IPS-20b (cell line): ENCODE measurements at regions not wholly inside any gene's neighbourhood (a gene's known extent, or its start where the extent isn't known, plus 50 kb on each side); places are given as distances from the start of the nearest gene placed in this dataset.

Source experiments
- H3K27ac ChIP-seq: one replicate; pipeline ENCODE4 v1.5.1; 2013; ENCODE audit warnings: low read length
- H3K27me3 ChIP-seq: 2 replicates; pipeline ENCODE4 v1.6.1; 2013; ENCODE audit warnings: mild to moderate bottlenecking, low read length, inconsistent platforms; ENCODE audit not compliant: insufficient read depth
- H3K36me3 ChIP-seq: 2 replicates; pipeline ENCODE4 v1.6.1; 2013; ENCODE audit warnings: low read depth, mild to moderate bottlenecking, inconsistent platforms, low read length, moderate library complexity; ENCODE audit not compliant: insufficient read depth
- H3K4me1 ChIP-seq: 2 replicates; pipeline ENCODE4 v1.6.1; 2013; ENCODE audit warnings: mild to moderate bottlenecking, control low read depth, inconsistent platforms, low read length, moderate library complexity; ENCODE audit not compliant: insufficient read depth
- H3K4me3 ChIP-seq: 2 replicates; pipeline ENCODE4 v1.5.1; 2013; ENCODE audit warnings: mild to moderate bottlenecking, low read length, inconsistent platforms
- H3K9ac ChIP-seq: 2 replicates; pipeline ENCODE4 v1.6.1; 2013; ENCODE audit warnings: low read depth, mild to moderate bottlenecking, inconsistent platforms, low read length, moderate library complexity
- H3K9me3 ChIP-seq: 2 replicates; pipeline ENCODE4 v1.6.1; 2013; ENCODE audit warnings: mild to moderate bottlenecking, low read depth, low read length, inconsistent platforms; ENCODE audit not compliant: insufficient read depth

GRCh38 chr3:79885407-79885806 is 117.6 kb upstream of the ROBO1 start:
- Histone ChIP-seq H3K27me3 (no peaks in the 10 kb centered on the region), H3K9me3 (no peaks in the 10 kb centered on the region), H3K9ac (no peak overlapping the region), H3K4me1 (no peaks in the 10 kb centered on the region), H3K27ac (no peak overlapping the region), H3K4me3 (no peak overlapping the region), H3K36me3 (no peaks in the 10 kb centered on the region)

GRCh38 chr3:79884354-79884753 is 116.6 kb upstream of the ROBO1 start:
- no peaks in the 10 kb centered on the region for H3K9me3 ChIP-seq
- no peak overlapping the region for H3K27ac ChIP-seq
- no peaks in the 10 kb centered on the region for H3K4me1 ChIP-seq

GRCh38 chr3:79881431-79881830 is 113.6 kb upstream of the ROBO1 start:
- H3K9me3 ChIP-seq, result no peaks in the 10 kb centered on the region
- no peak overlapping the region for H3K27ac ChIP-seq
- H3K27me3 ChIP-seq, result no peaks in the 10 kb centered on the region
- no peaks in the 10 kb centered on the region for H3K4me1 ChIP-seq
- H3K4me3 ChIP-seq, result no peak overlapping the region
- no peaks in the 10 kb centered on the region for H3K36me3 ChIP-seq
- no peak overlapping the region for H3K9ac ChIP-seq

More at GRCh38 chr3:79884354-79884753, 116.6 kb upstream of the ROBO1 start:
- Histone ChIP-seq H3K9ac (no peak overlapping the region), H3K36me3 (no peaks in the 10 kb centered on the region), H3K4me3 (no peak overlapping the region), H3K27me3 (no peaks in the 10 kb centered on the region)

- no peak overlapping the region for H3K4me3 ChIP-seq
- H3K36me3 ChIP-seq, result no peaks in the 10 kb centered on the region
- no peaks in the 10 kb centered on the region for H3K4me1 ChIP-seq
- no peaks in the 10 kb centered on the region for H3K27me3 ChIP-seq
- H3K9ac ChIP-seq, result no peak overlapping the region
- H3K9me3 ChIP-seq, result no peaks in the 10 kb centered on the region
- H3K27ac ChIP-seq, result no peak overlapping the region
These were observed 110.9 kb upstream of the ROBO1 start for GRCh38 chr3:79878708-79879107.

- H3K9ac ChIP-seq, result no peak overlapping the region
- H3K4me1 ChIP-seq, result no peaks in the 10 kb centered on the region
- H3K4me3 ChIP-seq, result no peak overlapping the region
- H3K27ac ChIP-seq, result no peak overlapping the region
- H3K36me3 ChIP-seq, result no peaks in the 10 kb centered on the region
- H3K9me3 ChIP-seq, result no peaks in the 10 kb centered on the region
- H3K27me3 ChIP-seq, result no peaks in the 10 kb centered on the region
These were observed 106.8 kb upstream of the ROBO1 start for GRCh38 chr3:79874646-79875045.

- no peaks in the 10 kb centered on the region for H3K9me3 ChIP-seq
- no peaks in the 10 kb centered on the region for H3K4me1 ChIP-seq
- no peaks in the 10 kb centered on the region for H3K36me3 ChIP-seq
- H3K27me3 ChIP-seq, result no peaks in the 10 kb centered on the region
- H3K4me3 ChIP-seq, result no peak overlapping the region
- H3K9ac ChIP-seq, result no peak overlapping the region
- no peak overlapping the region for H3K27ac ChIP-seq
These were observed 104.7 kb upstream of the ROBO1 start for GRCh38 chr3:79872483-79872882.

GRCh38 chr3:79871656-79872055 is 103.9 kb upstream of the ROBO1 start:
- no peaks in the 10 kb centered on the region for H3K36me3 ChIP-seq
- no peaks in the 10 kb centered on the region for H3K4me1 ChIP-seq
- no peak overlapping the region for H3K4me3 ChIP-seq
- no peaks in the 10 kb centered on the region for H3K27me3 ChIP-seq
- H3K9me3 ChIP-seq, result no peaks in the 10 kb centered on the region
- no peak overlapping the region for H3K9ac ChIP-seq
- no peak overlapping the region for H3K27ac ChIP-seq

- no peaks in the 10 kb centered on the region for H3K4me1 ChIP-seq
- no peak overlapping the region for H3K27ac ChIP-seq
- no peak overlapping the region for H3K9ac ChIP-seq
- H3K36me3 ChIP-seq, result no peaks in the 10 kb centered on the region
- H3K9me3 ChIP-seq, result no peaks in the 10 kb centered on the region
- H3K27me3 ChIP-seq, result no peaks in the 10 kb centered on the region
- H3K4me3 ChIP-seq, result no peak overlapping the region
These were observed 102.5 kb upstream of the ROBO1 start for GRCh38 chr3:79870313-79870620.

- H3K9me3 ChIP-seq, result no peaks in the 10 kb centered on the region
- H3K4me3 ChIP-seq, result no peak overlapping the region
- H3K36me3 ChIP-seq, result no peaks in the 10 kb centered on the region
- H3K27me3 ChIP-seq, result no peaks in the 10 kb centered on the region
- no peak overlapping the region for H3K9ac ChIP-seq
- no peaks in the 10 kb centered on the region for H3K4me1 ChIP-seq
- H3K27ac ChIP-seq, result no peak overlapping the region
These were observed 101.9 kb upstream of the ROBO1 start for GRCh38 chr3:79869461-79870312.

- H3K9me3 ChIP-seq, result no peaks in the 10 kb centered on the region
- H3K4me1 ChIP-seq, result no peaks in the 10 kb centered on the region
- no peak overlapping the region for H3K4me3 ChIP-seq
- no peak overlapping the region for H3K27ac ChIP-seq
- H3K27me3 ChIP-seq, result no peaks in the 10 kb centered on the region
- H3K36me3 ChIP-seq, result no peaks in the 10 kb centered on the region
- H3K9ac ChIP-seq, result no peak overlapping the region
These were observed 98.4 kb upstream of the ROBO1 start for GRCh38 chr3:79866162-79866561.

- no peaks in the 10 kb centered on the region for H3K27me3 ChIP-seq
- no peaks in the 10 kb centered on the region for H3K4me1 ChIP-seq
- H3K4me3 ChIP-seq, result no peak overlapping the region
- H3K9me3 ChIP-seq, result no peaks in the 10 kb centered on the region
- no peaks in the 10 kb centered on the region for H3K36me3 ChIP-seq
- no peak overlapping the region for H3K27ac ChIP-seq
- no peak overlapping the region for H3K9ac ChIP-seq
These were observed 96.3 kb upstream of the ROBO1 start for GRCh38 chr3:79864077-79864476.

GRCh38 chr3:79848876-79849275 is 81.1 kb upstream of the ROBO1 start:
- no peak overlapping the region for H3K27ac ChIP-seq
- H3K27me3 ChIP-seq, result no peaks in the 10 kb centered on the region
- no peak overlapping the region for H3K9ac ChIP-seq
- no peaks in the 10 kb centered on the region for H3K36me3 ChIP-seq
- no peaks in the 10 kb centered on the region for H3K4me1 ChIP-seq
- H3K9me3 ChIP-seq, result no peaks in the 10 kb centered on the region
- H3K4me3 ChIP-seq, result no peak overlapping the region
